ENCODE measurements at regions not wholly inside any gene's neighbourhood (a gene's known extent, or its start where the extent isn't known, plus 50 kb on each side); places are given as distances from the start of the nearest gene placed in this dataset.
"Not testable (repeated sequence)": the region's sequence is repeated elsewhere in the genome, so short reads cannot be mapped to it uniquely, and the experiment has no call there.

DNA sequence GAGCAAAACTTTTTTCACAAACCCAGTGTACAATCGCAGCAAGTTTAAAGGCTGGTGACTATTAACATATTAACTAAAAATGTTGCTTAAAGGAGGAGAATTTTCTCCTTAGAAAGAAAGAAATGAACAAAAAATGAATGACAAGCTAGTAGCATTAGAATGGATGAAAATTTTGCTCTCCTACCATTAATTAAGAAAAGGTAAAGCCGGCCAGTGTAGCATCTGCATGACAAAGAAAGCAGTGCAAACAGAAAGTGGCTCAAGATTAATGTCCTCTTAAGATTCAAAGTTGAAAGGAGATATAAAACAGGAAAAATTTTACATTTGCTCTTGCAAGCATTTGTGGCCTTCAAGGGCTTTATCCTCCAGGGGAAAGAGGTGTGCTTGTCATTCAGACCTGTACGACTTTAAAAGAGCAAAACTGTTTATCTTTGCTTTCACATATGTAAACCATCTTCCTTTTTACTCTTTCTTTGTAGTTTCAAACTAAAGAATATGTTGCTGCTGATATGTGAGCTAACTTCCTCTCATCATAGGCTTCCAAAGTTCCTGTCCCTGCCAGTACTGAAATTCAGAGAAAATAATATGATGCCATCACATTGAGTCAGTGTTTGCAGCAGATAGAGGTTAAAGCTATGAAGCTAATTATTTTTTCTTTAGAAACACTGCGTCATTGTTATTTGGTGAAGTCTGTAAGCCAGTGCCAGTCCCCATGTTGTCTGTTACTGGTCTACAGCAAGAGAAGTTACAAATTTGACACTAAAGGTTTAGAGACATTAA lies 439.1 kb upstream of the GRM7 start:
- no peak for DNase-seq (ENCODE audit: low read depth, low spot score)

DNA sequence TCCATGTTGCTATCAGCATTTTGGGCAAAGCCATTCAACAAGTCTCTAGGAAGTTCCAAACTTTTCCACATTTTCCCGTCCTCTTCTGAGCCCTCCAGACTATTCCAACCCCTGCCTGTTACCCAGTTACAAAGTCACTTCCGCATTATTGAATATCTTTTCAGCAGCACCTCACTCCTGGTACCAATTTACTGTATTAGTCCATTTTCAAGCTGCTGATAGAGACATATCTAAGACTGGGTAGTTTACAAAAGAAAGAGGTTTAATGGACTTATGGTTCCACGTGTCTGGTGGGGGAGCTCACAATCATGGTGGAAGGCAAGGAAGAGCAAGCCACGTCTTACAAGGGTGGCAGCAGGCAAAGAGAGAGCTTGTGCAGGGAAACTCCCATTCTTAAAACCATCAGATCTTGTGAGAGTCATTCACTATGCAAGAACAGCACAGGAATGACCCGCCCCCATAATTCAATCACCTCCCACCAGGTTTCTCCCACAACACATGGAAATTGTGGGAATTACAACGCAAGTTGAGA lies 435.6 kb upstream of the GRM7 start:
- DNase-seq (ENCODE audit: low read depth, low spot score), result no peak

DNA sequence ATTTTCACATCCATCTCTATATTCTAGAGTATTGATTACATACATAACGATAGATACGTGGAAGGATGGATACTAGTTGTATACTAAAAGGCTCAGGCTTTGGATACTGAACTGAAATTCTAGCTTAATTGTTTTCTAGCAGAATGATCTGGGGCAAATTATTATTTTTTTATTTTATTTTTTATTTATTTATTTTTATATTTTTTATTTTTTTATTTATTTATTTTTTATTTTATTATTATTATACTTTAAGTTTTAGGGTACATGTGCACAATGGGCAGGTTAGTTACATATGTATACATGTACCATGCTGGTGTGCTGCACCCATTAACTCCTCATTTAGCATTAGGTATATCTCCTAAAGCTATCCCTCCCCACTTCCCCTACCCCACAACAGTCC lies 432.6 kb upstream of the GRM7 start:
- not testable (repeated sequence) for DNase-seq (ENCODE audit: low read depth, low spot score)

DNA sequence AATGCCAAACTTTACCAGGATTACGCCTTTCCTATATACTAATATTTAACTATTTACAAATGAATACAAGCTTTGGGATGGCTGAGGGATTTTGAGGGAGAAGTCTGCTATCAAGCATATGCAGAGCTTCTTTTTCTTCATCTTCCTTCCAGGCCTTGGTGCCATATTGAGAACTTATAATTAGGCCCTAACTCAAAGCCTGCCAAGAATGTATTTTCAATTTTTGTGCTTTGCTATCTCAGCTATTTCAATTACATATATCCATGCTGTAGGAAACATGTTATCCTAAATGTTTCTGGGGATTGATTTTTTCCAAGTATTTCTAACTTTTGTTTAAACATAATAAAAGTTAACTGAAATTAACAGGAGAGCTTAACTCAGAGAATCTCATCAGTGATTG lies 425.0 kb upstream of the GRM7 start:
- no peak for DNase-seq (ENCODE audit: low read depth, low spot score)

DNA sequence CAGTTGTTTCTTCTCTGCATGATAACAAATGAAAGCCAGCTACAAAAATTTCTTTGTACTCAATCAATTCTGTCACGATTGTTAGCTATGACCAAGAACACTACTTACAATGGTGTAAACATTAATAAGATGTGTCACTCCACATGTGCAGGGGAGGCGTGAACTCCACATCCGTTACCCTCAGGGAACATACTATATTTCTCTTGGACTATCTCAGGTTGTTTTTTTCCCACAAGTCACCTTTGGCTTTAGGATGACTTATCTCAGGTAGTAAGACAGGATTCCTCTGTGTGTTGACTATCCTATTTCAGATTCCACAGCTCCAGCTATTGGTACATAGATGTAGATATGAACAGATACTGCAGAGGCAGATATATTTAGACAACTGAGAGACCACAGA lies 423.3 kb upstream of the GRM7 start:
- no peak for DNase-seq (ENCODE audit: low read depth, low spot score)

DNA sequence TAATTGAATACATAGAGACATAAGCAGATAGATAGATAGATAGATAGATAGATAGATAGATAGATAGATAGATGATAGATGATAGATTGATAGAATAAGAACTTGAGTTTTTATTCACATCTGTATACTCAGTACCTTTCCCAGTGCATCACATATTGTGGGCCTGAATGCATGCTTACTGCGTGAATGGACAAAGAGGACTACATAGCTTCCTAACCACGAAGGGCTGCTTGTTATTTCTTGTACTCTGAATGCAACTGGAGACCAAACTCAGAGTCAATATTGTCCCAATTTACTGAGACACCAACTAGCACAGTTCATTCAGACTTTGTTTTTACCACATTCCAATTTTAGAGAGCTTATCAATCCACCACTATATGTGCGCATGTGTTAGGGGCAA lies 422.9 kb upstream of the GRM7 start:
- DNase-seq (ENCODE audit: low read depth, low spot score), result no peak

DNA sequence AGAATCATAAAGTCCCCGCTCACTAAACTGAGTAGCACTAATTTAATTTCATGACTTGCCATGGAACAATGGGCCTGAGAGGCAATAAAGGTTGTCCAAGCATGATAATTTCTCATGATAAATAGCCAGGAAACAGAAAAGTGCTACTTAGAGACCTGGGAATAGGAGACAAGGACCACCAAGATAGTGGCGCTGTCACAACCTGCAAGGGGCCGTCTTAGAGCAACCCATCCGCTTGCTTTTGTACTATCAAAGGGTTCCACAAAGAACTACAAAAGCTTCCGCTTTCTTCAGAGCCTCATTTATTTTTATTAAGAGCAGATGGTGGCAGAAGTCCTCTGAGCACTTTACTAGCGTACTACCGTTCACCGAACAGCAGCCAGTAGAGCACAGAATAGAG lies 421.7 kb upstream of the GRM7 start:
- no peak for DNase-seq (ENCODE audit: low read depth, low spot score)

DNA sequence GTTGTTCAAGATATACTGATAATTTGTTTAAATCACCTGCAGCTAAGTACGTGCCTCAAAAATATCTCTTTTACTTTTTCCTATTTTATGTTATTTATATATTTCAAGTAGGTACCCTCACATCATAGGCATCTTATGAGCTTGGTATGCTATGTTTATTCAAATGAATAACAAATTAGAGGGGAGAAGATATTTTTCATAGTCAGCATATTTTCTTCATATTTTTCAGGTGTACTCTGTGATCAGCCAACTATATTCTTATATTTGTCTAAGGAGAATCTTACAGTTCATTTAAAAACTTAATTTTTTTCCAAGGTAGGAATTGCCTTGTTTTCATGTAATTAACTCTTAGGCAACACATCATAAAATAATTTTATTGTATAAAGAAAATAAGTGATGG lies 421.1 kb upstream of the GRM7 start:
- DNase-seq (ENCODE audit: low read depth, low spot score), result no peak

DNA sequence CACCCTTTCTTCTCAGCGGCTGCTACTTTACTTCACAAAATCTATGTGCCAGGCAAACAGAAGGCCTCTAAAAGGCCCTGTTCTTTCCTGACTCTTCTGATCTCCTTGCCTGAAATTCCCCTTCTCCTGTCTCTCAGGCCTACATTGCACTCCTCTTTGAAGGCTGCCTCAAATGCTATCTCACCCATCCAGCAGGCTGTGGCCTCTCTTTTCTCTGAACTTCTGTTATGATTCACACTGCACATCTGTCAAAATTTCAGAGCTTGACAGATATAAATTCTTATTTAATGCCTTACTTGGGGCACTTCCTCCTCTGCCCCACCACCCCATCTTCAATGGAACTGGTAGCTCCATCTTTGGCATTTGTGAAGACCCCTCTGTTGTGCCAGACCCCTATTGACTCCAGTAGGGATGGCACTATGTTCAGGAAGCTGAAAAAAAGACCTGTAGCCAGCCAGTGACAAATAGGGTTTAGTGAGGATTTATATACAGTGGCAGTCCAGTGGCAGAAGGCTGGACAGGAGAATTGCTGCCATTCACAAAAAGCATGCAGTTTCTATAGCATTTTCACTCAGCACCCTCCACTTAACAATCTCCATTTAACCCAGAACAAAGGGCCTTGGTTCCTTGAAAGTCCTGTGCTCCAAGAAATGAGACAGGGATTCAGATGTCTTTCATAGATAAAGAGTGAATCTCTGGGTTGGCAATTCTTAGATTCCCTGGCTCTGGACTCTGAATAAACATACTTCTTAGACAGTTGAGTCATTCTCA lies 415.8 kb upstream of the GRM7 start:
- no peak for DNase-seq (ENCODE audit: low read depth, low spot score)

DNA sequence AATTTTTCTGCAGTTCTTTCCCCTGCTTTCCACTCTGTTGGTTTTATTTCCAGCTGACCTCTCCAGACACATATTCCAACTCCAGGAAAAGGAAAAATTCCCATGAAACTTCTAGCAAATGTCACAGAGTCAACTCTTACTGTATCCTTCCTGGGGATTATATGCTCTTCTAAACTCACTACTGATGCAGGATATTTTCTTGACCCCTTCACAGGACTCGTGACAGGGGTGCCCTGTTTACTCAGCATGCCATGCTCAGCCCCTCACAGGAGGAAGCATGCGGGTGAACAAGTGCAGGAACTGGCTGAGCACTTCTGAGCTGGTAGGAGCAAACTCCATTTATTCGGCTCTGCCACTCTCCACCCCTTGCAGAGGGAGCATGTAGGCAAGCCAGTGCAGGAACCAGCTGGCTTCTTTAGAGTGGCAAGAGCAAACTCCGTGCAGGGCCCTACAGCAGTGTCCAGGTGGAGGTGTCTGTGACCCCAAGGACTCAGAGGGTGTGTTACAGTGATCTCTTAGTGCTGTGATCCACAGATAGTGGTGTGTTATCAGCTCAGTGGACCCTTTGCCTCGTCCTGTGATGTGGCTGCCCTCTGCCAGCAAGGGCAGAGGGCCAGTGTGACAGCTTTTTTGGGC lies 413.6 kb upstream of the GRM7 start:
- no peak for DNase-seq (ENCODE audit: low read depth, low spot score)

DNA sequence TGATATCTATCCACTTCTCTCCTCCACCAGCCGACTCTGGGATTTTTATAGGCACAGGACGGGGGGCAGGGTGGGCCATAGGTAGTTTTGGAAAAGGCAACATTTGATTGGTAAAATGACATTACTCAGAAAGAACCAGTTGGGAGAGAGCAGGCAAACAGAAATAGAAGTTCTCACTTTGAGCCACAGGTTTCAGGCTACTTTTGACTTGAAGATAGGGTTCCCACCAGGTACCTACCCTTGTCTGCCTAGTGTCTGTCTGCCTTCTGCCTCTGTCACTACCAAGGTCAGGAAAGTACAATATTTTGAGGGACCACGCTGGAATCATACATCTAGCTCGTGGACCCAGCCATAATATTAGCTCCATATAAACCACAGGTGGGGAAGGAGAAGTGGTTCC lies 412.9 kb upstream of the GRM7 start:
- no peak for DNase-seq (ENCODE audit: low read depth, low spot score)

DNA sequence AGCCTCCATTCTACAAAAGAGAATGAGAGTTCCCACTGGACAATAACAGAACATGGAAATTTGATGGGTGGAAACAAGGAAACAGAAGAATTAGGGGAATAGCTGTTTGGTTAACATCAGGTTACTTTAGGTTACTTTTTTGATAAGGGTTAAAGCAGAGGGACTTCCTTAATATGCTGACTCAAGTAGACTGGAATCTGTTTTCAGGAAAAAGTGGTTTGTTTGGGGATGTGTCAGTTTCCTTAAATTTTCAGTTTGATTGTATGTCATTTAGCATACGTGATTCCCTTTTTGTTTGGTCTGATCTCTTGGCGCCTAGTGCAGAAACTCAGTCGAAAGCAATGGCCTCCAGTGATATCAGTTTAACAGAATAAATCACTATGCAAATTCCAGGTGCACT lies 411.8 kb upstream of the GRM7 start:
- DNase-seq (ENCODE audit: low read depth, low spot score), result no peak

DNA sequence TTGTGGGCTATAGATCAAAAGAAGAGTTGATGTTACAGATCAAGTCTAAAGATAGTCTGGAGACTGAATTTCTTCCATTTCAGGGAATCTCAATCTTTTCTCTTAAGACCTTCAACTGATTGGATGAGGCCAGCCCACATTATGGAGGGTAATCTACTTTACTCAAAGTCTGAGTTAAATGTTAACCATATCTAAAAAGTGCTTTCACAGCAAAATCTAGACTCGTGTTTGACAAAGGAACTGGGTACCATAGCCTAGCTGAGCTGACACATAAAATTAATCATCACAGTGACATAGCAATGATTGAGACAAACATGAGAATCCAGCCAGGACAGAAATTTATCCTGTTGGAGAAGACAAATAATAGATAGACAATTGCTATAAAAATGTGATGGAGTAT lies 407.9 kb upstream of the GRM7 start:
- no peak for DNase-seq (ENCODE audit: low read depth, low spot score)

DNA sequence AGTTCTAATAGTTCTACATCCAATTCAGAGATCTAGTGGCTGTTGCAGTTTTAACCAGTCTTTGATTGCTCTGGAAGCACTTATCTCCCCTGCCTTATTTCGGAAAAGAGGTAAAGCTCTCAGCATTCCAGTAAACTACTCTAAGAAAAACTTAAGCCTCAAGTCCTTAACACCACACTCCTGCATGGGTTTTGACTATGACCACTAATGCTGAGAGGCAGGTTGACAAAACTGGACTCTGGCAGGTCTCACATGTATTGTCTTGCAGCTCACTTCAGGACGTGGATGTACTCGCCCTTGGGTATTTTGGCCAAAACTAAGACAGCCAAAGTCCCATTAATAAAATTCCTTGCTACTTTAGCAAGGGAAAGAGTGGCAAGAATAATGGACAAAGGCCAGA lies 405.9 kb upstream of the GRM7 start:
- no peak for DNase-seq (ENCODE audit: low read depth, low spot score)

DNA sequence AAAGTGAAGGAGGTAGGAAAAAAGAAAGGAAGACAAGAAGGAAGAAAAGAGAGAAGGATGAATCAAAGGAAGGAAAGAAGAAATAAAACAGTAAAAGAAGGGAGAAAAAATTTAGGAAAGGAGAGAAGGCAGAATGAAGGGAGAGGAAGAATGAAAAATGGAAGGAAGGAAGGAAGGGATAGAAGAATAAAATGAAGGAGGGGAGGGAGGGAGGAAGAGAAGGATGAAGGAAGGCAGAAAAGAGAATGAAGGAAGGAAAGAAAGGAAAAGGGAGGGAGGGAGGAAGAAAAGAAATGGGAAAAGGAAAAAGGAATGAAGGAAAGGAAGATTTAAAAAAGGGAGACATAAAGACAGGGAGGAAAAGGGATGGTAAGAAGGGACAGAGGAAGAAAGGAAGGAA lies 393.7 kb upstream of the GRM7 start:
- DNase-seq (ENCODE audit: low read depth, low spot score), result no peak

DNA sequence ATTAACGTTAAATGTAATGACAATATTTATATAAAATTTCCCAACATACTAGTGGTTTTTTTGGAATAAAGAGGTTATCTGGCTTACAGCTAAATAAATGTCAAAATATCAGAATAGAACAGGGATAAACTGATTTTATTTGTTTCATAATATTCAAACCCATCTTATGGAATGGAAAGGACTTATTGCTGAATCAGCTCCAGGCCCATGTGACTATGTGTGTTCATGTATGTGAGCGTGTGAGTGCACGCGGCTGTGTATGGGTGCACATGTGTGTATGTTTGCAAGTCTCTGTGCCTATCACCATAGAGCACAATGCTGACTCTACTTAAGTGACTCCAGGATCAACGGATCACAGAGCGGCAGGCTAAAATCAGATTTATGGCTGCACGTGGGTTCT lies 392.3 kb upstream of the GRM7 start:
- DNase-seq (ENCODE audit: low read depth, low spot score), result no peak

DNA sequence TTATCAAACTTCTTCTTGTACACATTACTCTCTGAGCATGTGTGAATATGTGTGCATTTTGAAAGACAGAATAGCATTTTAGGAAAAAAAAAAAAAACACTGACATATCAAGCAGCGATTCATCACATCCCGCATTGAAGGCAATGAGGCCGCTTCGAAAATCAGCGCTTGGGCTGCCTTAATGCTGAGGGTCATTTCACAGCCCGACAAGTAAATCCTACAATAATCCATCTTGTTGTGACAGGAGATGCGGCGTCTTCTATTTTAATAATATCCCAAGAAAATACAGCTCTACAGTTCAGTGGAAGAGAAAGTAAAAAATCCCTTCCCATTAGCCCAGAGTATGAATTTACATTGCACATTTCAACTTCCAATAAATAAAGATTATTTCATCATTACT lies 389.2 kb upstream of the GRM7 start:
- no peak for DNase-seq (ENCODE audit: low read depth, low spot score)

DNA sequence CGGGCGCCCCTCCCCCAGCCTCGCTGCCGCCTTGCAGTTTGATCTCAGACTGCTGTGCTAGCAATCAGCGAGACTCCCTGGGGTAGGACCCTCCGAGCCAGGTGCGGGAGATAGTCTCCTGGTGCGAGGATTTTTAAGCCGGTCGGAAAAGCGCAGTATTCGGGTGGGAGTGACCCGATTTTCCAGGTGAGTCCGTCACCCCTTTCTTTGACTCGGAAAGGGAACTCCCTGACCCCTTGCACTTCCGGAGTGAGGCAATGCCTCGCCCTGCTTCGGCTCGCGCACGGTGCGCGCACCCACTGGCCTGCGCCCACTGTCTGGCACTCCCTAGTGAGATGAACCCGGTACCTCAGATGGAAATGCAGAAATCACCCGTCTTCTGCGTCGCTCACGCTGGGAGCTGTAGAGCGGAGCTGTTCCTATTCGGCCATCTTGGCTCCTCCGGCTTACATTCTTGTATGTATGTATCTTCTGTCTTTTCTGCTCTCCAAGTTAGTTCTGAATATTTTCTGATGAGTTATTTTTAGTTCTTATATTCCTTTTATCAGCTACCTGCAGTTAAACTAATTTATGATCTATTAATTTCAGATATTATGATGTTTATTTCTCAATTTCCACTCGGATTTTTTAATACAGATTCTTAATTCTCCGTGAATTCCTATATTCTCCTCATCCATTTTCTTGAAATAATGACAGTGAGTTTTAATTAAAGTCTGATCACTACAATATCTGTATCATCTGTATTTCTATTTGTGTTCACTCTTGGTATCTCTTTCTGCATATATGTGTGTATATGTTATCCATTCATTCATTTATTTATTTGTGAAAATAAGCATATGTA lies 370.2 kb upstream of the GRM7 start:
- not testable (repeated sequence) for DNase-seq (ENCODE audit: low read depth, low spot score)

DNA sequence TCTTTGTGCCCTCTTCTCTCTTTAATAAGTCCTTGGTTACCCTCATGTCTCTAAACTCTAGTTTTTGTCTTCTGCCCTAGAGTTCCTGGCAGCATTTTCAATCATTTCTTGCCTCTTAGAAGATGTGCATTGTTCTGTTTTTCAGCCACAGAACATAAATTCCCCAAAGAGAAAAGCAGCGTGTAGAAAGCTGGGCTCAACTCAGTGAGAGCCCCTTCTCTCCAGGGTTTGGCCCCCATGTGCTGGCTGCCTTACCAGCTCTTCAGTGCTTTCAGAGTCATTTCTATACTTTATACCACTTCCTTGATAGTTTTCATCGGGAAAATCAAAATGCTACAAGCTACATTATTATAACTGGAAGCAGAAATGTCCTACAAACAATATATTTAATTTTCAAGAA lies 369.1 kb upstream of the GRM7 start:
- DNase-seq (ENCODE audit: low read depth, low spot score), result no peak

DNA sequence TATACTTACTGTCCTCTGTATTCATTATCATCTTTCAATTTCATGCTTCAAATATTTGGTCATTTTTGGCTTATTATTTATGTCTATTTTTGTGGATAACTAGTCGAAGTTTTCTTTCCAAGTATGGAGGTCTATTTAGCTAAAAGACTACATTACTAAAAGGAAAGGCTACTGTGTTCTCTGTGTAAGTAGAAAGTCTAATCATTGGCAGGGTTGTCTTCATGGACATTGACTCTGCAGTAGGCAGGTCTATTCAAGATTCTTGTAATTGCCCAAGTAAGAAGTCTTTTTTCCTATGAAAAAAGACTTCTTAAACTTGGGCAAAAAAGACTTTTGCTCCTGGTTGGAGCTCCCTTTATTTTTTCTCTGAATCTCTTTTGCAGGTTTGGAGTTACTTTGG lies 368.6 kb upstream of the GRM7 start:
- no peak for DNase-seq (ENCODE audit: low read depth, low spot score)

DNA sequence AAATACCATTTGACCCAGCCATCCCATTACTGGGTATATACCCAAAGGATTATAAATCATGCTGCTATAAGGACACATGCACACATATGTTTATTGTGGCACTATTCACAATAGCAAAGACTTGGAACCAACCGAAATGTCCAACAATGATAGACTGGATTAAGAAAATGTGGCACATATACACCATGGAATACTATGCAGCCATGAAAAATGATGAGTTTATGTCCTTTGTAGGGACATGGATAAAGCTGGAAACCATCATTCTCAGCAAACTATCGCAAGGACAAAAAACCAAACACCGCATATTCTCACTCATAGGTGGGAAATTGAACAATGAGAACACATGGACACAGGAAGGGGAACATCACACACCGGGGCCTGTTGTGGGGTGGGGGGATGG lies 362.0 kb upstream of the GRM7 start:
- not testable (repeated sequence) for DNase-seq (ENCODE audit: low read depth, low spot score)

DNA sequence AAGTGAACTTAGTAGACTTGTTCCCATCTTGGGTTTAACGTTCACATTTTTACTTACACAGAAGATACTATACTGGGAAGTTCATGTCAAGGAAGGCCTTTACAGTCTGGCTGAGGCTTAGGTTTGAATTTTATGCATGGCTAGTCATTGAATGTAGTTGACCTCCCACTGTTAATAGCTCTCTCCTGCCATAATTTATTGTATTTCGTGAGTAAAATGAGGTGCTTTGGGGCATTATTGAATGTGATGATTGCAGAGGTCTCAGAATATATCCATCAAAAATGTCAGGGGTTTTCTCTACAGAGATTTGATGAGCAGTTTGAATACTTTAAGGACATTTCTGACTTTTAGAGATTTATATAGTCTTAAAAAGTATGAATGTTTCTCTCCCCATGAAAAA lies 356.6 kb upstream of the GRM7 start:
- DNase-seq (ENCODE audit: low read depth, low spot score), result no peak

Measured in iPS DF 19.7 (cell line).